ENCODE measurements at regions not wholly inside any gene's neighbourhood (a gene's known extent, or its start where the extent isn't known, plus 50 kb on each side); places are given as distances from the start of the nearest gene placed in this dataset.
A peak's percentile ranks its signal among the peaks of the same experiment; 100 is the strongest.

- DNase-seq: no peak
Observed at GRCh38 chr13:39245688-39246087, 207.4 kb downstream of the NHLRC3 start.

- no peak for DNase-seq
Observed at GRCh38 chr13:39249982-39250381, 211.7 kb downstream of the NHLRC3 start.

GRCh38 chr13:39250440-39250839, 212.2 kb downstream of the NHLRC3 start:
- no peak for DNase-seq

- no peak for DNase-seq
Observed at GRCh38 chr13:39251340-39251739, 213.1 kb downstream of the NHLRC3 start.

GRCh38 chr13:39253774-39254173, 215.5 kb downstream of the NHLRC3 start:
- DNase-seq: no peak

- DNase-seq: no peak
Observed at GRCh38 chr13:39254601-39255000, 216.3 kb downstream of the NHLRC3 start.

GRCh38 chr13:39257642-39258041, 219.4 kb downstream of the NHLRC3 start:
- no peak for DNase-seq

- DNase-seq: peak in 2 of 5 experiments; percentile 1 to 46
Observed at GRCh38 chr13:39259371-39260140, 221.3 kb downstream of the NHLRC3 start.

- peak in 2 of 5 experiments; percentile 33 to 56 for DNase-seq
Observed at GRCh38 chr13:39263033-39263432, 224.8 kb downstream of the NHLRC3 start.

- no peak for DNase-seq
Observed at GRCh38 chr13:39263531-39263930, 225.3 kb downstream of the NHLRC3 start.

GRCh38 chr13:39266426-39266825, 228.2 kb downstream of the NHLRC3 start:
- DNase-seq: no peak

GRCh38 chr13:39268398-39268797, 230.1 kb downstream of the NHLRC3 start:
- DNase-seq: no peak

GRCh38 chr13:39269004-39269403, 230.7 kb downstream of the NHLRC3 start:
- DNase-seq: no peak

- no peak for DNase-seq
Observed at GRCh38 chr13:39269411-39269810, 231.2 kb downstream of the NHLRC3 start.

GRCh38 chr13:39272994-39273393, 234.7 kb downstream of the NHLRC3 start:
- no peak for DNase-seq

GRCh38 chr13:39273953-39274738, 235.9 kb downstream of the NHLRC3 start:
- DNase-seq: peak in 1 of 5 experiments; percentile 11

GRCh38 chr13:39274739-39275325, 236.6 kb downstream of the NHLRC3 start:
- no peak for DNase-seq

GRCh38 chr13:39279077-39279476, 240.8 kb downstream of the NHLRC3 start:
- no peak for DNase-seq

GRCh38 chr13:39281539-39282150, 243.4 kb downstream of the NHLRC3 start:
- no peak for DNase-seq

GRCh38 chr13:39282400-39282972, 244.2 kb downstream of the NHLRC3 start:
- no peak for DNase-seq

- no peak for DNase-seq
Observed at GRCh38 chr13:39283072-39283471, 244.8 kb downstream of the NHLRC3 start.

GRCh38 chr13:39284801-39285388, 246.6 kb downstream of the NHLRC3 start:
- DNase-seq: no peak

Data from T-helper 2 cell (primary cell).